GM03348 (cell line): ENCODE measurements at regions not wholly inside any gene's neighbourhood (a gene's known extent, or its start where the extent isn't known, plus 50 kb on each side); places are given as distances from the start of the nearest gene placed in this dataset.
"Not testable (repeated sequence)": the region's sequence is repeated elsewhere in the genome, so short reads cannot be mapped to it uniquely, and the experiment has no call there.

ENCODE experiments used
- DNase-seq: peaks from one replicate; pipeline ENCODE4 v3.0.0; 2012; ENCODE audit warnings: low spot score

- DNase-seq = no peak
These were observed 129.7 kb downstream of the EPC1 start for GRCh38 chr10:32217216-32217615.

GRCh38 chr10:32213838-32214237 lies 133.1 kb downstream of the EPC1 start:
- not testable (repeated sequence) for DNase-seq

- no peak for DNase-seq
These were observed 136.0 kb downstream of the EPC1 start for GRCh38 chr10:32211046-32211363.

GRCh38 chr10:32210306-32211045 lies 136.5 kb downstream of the EPC1 start:
- peak; percentile 76 for DNase-seq

- DNase-seq = not testable (repeated sequence)
These were observed 139.0 kb downstream of the EPC1 start for GRCh38 chr10:32208005-32208404.

- peak; percentile 55 for DNase-seq
These were observed 139.4 kb downstream of the EPC1 start for GRCh38 chr10:32207544-32207943.

GRCh38 chr10:32205670-32206069 lies 141.3 kb downstream of the EPC1 start:
- DNase-seq = peak; percentile 55

GRCh38 chr10:32204606-32205005 lies 142.4 kb downstream of the EPC1 start:
- peak; percentile 35 for DNase-seq

GRCh38 chr10:32199714-32200394 lies 143.6 kb upstream of the KIF5B start:
- DNase-seq = no peak

- DNase-seq = no peak
These were observed 141.2 kb upstream of the KIF5B start for GRCh38 chr10:32197423-32197822.

GRCh38 chr10:32190890-32191491 lies 134.8 kb upstream of the KIF5B start:
- peak; percentile 43 for DNase-seq

GRCh38 chr10:32189400-32190084 lies 133.3 kb upstream of the KIF5B start:
- peak; percentile 35 for DNase-seq

- DNase-seq = not testable (repeated sequence)
These were observed 132.4 kb upstream of the KIF5B start for GRCh38 chr10:32188601-32189000.

GRCh38 chr10:32187686-32188085 lies 131.5 kb upstream of the KIF5B start:
- no peak for DNase-seq

- DNase-seq = not testable (repeated sequence)
These were observed 127.4 kb upstream of the KIF5B start for GRCh38 chr10:32183652-32184051.

GRCh38 chr10:32182476-32182875 lies 126.3 kb upstream of the KIF5B start:
- no peak for DNase-seq

- DNase-seq = no peak
These were observed 124.4 kb upstream of the KIF5B start for GRCh38 chr10:32180390-32181280.

- DNase-seq = no peak
These were observed 123.6 kb upstream of the KIF5B start for GRCh38 chr10:32179836-32180235.

GRCh38 chr10:32177594-32177993 lies 121.4 kb upstream of the KIF5B start:
- DNase-seq = not testable (repeated sequence)

- DNase-seq = no peak
These were observed 119.4 kb upstream of the KIF5B start for GRCh38 chr10:32175629-32176028.

GRCh38 chr10:32174349-32174893 lies 118.2 kb upstream of the KIF5B start:
- DNase-seq = no peak
